Tongue (tissue), 1 donor: ENCODE measurements at regions not wholly inside any gene's neighbourhood (a gene's known extent, or its start where the extent isn't known, plus 50 kb on each side); places are given as distances from the start of the nearest gene placed in this dataset.

ENCODE experiments used
- DNase-seq: peaks from one replicate; pipeline ENCODE4 v3.0.0-alpha.2; 2015

DNA sequence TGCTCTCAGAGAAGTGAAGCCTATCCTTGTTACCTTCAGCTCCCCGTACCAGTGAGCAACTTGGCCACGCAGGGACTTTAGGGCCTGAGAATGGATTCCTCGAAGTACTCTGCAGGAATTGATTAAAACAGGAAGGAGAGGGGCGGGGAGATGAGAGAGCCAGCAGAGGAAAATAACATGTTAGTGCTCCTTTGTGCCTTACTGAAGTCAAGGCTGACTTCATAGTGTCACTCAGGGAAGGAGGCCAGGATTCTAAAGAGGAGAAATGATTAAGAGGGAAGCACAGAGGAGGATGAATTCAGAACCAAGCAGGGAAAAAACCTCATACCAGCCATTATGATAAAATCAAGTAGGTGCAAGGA lies 195.6 kb upstream of the RHOBTB1 start:
- DNase-seq, result no peak

DNA sequence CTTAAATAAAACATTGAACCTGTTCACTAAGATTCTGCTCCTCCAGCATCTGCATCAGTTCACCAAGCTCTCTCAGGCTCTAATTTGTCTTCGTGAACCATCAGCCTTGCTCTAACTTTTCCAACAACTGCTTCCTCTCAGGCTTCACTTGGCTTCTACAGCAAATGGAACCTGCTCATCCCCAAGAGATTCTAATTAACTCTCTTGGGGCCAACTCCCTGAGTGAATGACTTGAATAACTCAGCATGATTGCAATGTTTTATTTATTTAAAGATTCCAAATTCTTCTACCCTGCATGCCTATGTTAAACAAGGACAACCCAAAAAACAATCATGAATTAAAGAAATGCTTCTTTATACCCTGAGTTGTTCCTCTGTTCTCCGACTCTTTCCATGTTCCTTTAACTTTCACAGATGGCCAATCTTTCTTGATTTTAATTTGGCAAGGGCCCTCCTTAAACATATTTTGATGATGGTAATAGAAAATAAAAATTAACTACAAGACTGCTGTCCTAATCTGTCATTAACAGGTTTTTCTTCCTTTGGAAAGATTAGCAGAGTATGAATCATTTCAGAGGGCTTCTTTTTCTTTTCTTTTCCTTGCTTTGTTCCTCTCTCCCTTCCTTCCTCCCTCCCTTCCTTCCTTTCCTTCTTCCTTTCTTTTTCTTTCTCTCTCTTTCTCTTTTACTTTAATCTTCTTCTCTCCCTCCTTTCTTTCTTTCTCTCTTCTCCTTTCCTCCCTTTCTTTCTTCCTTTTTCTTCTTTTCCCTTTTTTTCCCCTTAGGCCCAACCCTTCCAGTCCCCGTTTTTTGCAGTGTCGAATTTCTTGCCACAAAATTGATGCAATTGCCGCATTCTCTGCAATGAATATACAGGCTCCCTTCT lies 195.0 kb upstream of the RHOBTB1 start:
- DNase-seq, result no peak

DNA sequence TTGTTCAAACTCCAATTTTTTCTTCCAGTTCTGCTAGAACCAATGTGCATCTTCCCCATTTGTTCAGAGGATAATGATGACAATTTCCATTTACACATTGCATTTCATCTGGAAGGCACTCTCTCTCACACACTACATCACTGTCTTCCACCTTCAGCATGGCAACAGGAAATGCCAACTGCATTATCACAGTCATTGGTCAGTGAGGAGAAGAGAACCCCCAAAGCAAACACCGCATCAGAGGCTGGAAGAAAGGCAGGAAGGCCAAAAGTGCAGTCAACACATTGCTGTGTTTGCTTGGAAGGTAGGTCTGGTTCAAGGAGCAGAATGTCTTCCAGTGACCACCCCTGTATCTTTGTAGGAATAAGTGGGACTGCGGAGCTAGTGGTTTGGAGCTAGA lies 192.2 kb upstream of the RHOBTB1 start:
- DNase-seq, result no peak

DNA sequence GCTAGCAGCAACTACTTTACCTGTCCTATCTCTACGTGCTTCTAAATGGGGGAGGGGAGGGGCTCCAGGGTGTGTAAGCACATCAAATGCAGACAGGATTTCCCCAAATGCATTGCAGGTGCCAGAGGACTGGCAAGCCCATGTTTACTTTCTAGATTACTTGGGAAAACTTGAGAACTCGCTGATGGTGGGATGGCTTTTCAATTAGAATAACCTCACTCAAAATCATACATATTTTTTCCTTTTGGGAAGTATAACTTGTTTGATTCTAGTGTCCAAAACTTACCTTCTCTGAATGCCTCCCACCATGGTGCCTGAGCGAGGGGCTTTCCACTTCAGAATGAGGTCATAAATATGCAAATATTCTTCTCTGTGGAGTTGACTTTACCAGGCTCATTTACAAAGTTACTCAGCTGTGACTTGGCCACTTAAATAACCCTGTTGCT lies 191.3 kb upstream of the RHOBTB1 start:
- DNase-seq, result no peak

DNA sequence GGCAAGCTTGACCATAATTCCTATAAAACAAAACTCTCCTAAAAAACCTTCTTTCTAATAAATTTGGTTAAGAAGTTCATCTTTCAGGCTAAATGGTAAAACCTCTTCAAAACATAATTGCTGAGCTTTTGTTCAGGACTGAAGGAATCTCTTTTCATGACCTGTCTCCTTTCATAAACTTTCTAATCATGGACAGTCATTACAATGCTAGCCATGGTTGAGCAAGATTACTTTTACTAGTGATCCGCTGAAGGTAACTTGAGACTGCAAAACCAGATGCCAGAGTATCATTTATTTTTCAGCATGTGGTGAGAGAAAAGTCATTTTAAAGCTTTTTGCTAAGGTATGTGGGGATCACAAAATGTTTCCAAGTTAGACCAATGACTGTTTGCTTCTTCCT lies 186.4 kb upstream of the RHOBTB1 start:
- DNase-seq, result no peak

DNA sequence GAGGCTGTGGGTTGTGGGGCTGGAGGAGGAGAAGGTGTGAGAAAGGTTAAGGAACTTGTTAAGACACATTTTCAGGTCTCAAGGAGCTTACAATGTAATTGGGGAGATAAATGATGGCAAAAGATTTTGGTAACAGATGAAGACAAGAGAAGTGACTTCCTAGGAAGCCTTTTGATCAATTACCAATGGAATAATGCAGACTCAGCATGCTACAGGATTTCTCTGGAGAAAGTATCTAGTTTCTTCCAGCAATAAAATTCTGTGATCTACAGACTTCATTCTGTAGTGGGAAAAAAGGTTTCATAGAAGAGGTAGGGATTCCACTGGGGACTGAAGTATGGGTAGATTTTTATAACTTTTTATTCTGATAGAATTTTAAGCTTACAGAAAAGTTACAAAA lies 184.2 kb upstream of the RHOBTB1 start:
- no peak for DNase-seq

DNA sequence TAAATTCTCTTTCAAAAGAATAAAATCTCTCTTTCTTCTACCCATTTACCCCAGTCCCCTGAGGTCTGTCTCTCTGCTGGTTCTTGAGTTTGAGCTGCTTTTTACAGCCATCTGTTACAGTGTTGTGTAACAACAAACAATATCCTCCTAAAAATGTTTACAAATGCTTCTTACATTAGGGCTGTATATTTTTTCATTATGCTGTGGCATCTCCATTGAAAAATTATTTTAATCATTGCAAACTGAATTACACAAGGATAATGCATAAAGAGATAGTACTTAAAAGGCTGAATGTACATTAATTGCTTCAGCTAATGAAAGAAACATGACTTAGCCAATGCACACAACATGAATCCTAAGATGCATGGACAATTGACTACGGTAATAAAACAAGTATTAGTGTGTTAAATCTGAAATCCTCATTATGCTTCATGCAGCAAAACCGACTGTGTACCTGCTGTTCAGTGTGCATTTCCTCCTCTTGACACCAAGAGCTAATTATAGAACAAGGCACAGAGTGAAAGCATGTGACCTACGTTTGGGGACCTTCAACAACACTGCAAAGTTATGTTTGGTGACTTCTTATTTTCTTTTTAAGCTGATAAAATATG lies 181.7 kb upstream of the RHOBTB1 start:
- DNase-seq, result no peak

DNA sequence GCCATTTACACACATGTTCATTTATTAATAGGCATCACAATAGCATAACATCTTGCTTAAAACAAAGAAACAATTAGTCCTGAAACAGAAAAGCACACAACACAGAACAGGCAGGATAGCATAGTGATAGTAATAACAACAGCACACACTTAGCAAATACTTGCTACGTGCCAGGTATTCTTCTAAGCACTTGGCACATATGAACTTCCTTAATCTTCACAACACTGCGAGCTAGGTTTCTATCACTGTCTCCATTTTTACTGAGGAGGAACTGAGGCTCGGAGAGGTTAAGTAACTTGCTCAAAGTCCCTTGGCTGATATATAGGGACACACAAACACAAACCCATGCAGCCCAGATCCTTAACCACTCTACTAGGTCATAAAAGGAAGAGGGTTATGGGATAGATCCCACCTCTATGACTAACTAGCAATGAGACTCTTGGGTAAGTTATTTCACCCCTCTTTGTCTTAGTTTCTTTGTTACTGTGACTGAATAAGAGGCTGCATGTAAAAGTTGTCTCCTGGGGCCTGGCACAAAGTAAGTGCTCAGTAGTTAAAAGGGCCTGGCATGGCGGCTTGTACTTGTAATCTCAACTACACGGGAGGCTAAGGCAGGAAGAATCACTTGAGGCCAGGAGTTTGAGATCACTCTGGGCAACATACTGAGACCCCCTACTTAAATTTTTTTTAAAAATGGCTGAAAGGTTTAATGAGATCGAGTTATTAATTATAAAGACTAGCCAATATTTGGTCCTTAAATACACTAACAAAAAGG lies 181.0 kb upstream of the RHOBTB1 start:
- DNase-seq, result no peak

DNA sequence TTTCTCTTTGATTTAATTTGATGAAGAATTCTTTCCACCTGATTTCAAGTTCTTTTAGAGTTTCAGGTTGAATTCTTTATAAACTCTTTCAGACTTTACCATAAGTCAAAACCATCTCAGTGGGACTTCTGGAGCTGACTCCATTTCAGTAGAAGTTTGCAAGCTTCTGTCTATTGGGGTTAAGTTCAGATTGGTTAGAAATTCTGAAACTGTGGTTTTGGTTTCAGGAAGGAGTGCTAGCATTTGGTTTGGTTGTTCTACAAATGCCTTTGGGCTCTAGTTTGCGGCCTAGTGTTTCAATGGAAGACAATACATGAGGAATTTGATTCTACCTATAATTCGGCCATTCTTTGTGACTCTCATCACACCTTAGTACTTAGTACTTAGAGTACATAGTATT lies 176.8 kb upstream of the RHOBTB1 start:
- no peak for DNase-seq

DNA sequence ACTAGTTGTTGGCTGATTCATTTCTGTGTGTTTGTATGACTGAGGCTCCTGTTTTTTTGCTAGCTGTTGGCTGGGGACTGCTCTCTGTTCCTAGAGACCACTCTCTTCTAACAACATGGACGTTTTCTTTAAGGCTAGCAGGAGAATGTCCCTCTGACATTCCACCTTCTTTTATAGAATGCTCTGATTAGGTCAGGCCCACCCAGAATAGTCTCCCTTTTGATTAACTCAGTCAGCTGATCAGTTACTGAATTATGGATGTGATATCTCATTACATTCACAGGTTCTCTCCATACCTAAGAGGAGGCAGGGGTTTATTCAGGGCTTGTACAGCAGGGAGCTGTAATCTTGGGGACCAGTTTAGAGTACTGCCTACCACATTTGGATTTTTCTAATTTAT lies 175.6 kb upstream of the RHOBTB1 start:
- DNase-seq, result no peak

DNA sequence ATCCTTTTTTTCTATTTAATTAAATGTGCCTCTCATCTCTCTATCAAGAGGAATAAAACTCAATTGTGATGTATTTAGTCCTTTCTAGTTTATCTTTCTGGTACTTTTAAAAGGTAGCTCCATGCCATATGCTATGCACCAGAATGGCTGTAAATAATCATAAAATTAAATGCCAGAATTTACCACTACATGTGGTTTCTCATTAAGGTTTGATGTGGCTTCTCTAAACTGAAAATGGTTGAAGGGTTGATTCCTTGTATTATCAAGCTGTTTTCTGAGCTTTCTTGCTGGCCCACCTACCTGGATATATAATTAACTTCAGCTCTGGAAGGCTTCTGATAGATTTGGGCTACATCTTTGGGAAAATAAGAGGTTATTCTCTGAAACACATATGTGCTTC lies 171.9 kb upstream of the RHOBTB1 start:
- DNase-seq, result no peak

DNA sequence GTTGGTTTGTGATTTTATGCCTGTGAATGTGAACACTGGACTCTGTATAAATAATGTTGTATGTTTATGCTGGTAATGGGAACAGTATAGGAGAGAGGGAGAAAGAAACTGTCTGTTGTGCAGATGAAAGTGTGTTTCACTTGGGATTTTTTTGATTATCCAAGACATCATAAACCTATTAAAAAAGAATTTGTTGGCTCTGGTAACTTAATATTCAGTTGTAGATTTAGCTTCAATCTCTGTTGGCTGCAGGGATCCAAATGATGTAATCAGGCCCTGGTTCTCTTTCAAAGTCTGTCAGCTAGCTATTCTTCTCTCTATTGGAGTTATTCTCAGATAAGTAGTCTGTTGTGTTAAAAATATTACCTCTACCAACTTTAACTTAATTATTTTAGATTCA lies 168.8 kb upstream of the RHOBTB1 start:
- peak; percentile 54 for DNase-seq

DNA sequence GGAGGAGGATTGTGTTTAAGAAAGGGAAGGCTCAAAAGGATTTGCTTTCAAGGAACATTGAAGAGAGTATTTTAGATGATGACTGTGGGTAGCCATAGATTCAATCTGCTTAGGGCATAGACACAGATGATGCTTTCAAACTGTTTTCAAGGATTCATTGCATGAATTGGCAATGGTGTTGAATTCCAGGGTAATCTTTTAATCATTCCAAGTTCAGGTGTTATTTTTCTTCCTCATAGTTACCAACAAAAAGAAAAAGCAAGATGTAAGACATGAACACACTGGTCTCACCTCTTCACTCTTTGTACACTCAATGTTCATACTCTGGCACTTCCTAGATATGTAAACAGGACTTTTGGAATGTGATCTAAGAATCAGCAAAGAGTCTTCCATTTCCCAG lies 167.0 kb upstream of the RHOBTB1 start:
- peak; percentile 12 for DNase-seq

DNA sequence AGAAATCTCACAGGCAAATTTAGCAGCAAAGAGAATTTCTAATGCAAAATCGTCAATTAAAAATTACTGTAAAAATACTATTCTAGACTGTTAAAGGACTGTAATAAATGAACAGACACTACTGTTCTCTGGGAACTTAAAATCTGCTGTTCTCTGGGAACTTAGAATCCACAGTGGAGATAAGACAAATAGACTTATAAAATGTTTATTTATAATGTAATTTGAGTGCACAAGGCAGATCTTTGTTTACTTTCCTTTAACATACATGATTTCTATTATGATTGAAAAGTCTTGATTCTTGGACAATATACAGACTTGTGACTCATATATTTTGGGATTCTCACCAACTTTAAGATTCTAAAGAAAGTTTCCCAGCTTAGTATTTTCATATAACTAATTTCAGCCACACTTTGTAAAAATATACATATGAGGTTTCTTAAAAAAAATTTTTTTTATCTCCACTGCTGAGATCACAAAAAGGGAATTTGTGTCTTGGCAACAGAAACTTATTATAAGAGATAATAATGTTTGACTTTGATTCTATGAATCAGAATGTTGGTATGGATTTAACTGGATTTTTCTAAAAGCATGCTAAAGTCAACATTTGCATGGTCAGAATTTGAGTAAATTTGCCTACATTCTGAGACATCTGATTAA lies 166.3 kb upstream of the RHOBTB1 start:
- peak; percentile 10 for DNase-seq

DNA sequence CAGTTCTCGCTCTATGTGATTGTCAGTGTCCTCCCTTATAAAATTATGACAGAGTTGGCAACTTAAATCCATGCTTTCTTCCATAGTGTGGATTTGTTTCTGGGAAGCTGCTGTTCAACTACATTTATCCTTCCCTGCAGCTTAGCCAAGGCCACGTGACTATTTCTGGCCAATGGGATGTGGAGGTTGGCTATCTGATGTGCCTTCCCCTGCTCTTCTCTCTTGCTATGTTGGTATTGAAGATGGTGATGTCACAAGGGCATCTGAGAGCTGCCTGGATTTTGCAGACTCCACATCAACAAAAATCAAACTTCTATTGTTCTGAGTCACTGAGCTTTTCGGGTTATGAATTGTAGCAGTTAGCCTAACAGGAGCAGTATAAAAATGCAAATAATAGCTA lies 164.9 kb upstream of the RHOBTB1 start:
- no peak for DNase-seq

DNA sequence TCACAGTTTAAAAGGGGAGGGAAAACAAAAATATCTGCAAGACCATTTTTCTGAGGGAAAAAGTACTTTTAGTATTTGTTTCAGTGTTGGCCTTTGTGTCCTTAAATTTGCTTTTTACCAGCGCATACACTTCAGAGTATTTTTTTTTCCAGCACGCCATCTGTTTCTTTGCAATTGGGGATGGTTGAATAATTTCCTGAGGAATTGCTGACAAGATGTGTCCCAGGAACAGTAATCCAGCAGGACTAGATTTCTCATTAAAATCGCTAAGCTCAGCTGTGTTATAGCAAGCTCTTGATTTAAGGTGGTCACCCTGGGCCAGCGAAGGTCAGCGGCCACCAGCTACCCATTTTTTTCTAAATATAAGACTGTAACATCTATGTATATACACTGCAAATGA lies 156.9 kb upstream of the RHOBTB1 start:
- DNase-seq, result peak; percentile 41

DNA sequence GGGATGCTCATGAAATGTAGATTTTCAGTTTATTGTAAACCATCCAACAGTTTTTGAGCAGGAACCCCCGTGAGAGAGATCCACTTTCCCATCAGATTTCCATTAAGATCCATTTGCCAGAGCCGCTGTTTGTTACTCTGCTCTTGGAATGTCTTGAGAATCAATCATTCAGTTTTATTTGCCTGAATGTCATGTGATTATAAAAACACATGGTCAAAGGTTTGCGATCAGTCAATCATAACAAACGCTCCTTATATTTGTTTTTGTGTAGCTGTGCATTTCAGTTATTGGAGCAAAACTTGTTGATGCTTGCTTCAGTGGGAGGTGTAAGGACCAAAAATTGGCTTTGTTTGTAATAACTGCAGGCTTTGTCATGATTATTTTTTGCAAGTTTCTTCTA lies 155.8 kb upstream of the RHOBTB1 start:
- DNase-seq, result peak; percentile 17

DNA sequence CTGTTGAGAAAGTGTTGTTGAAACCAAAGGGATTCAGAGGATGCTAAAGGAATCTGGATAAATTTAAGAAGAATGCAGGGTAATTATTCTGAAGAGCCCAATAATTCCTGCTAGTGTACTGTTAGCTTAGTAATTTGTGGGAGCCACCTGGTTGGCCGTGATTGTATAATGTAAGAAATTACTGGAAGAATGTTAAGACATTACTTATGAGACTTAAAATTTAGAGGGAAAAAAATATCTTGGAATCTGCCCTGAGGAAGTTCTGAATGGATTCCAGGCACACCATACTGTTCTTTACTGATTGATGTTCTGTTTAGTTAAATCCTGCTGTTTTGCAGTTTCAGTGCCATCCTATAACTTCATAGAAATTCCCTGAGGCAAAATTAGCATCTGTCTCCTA lies 155.0 kb upstream of the RHOBTB1 start:
- peak; percentile 20 for DNase-seq

DNA sequence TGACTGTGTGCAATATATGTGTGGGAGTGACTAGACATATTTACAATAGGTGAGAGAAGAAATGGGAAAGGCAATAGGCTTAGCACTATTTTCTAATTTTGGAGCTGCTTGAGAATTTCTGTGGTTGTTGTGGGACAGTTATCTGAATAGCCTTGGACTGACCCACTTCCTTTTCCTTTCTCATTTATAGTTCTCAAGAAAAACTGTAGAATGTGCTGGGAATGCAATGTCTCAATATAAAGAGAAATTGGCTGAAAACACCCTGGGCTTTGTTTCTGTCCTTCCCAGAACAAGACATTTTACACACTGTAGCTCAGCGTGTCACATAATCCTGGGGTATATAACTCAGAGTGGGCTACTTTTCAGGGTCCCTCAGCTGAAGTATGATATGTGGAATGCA lies 153.0 kb upstream of the RHOBTB1 start:
- no peak for DNase-seq

DNA sequence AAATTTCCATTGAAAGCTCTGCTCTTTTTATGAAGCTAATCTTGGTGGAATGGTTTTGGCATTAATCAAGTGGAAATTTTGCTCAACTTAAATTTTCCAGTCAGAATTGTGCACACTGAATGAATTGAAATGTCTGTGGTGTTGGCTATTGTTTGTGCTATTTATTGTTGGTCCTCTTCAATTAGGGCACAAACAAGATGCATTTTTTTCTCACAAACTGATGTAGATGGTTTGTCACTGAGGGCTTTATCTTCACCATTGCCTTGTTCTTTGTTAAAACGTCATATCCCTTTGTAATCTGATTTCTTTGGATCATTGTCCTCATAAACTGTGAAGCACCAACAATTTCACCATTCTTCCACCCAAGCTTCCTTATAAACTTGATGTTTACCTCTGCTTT lies 152.1 kb upstream of the RHOBTB1 start:
- DNase-seq, result no peak

DNA sequence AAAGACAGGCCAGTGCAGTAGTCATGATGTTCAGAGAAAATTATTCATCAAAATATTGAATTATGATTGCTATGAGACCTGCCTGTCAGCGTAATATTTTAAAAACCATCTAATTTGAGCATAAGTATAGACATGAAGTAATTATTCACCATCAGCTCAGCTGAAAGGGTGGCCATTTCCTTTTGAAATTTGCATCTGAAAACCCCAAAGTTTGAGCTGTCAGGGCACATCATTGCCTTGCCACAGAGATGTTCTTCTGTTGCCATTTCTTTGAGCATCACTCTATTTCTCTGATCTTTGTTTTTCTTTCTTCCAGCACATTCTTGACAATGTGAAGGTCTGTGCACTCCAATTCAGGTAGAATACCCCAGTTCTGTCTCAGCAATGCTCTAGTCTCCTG lies 147.5 kb upstream of the RHOBTB1 start:
- DNase-seq, result no peak

DNA sequence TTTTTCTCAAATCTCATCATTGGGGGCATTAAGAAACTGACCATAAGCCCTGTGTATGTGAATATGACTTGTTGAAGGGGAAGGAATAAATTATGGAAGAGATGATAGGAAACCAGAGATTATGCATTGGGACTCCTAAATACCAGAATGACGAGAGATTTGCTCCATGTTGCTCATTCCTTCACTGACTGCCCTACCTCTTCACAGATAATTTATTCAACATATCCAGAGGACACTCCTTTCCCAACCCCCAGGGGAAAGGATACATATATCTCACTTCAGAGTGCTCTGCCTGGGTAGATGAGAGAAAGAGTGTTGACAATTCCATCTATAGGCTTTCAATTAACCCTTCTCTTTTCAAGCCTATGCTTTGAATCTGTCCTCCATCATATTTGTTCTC lies 145.3 kb upstream of the RHOBTB1 start:
- no peak for DNase-seq

DNA sequence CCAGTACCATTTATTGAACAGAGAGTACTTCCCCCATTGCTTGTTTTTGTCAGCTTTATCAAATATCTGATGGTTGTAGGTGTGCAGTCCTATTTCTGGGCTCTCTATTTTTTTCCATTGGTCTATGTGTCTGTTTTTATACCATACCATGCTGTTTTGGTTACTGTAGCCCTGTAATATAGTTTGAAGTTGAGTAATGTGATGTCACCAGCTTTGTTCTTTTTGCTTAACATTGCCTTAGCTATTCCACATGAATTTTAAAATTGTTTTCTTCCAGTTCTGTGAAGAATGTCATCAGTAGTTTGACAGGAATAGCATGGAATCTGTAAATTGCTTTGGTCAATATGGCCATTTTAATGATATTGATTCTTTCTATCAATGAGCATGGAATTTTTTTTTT lies 140.5 kb upstream of the RHOBTB1 start:
- no peak for DNase-seq
